Stimulated activated CD8-positive, alpha-beta memory T cell treated with anti-CD3 and anti-CD28 coated beads, Interleukin-2, amount 100 ng/mL, for 1 hour (primary cell): ENCODE measurements at regions not wholly inside any gene's neighbourhood (a gene's known extent, or its start where the extent isn't known, plus 50 kb on each side); places are given as distances from the start of the nearest gene placed in this dataset.

Experiments
- DNase-seq, 2 donors: peaks; one replicate each; pipeline ENCODE4 v3.0.0-alpha.2; 2020; ENCODE audit warnings: low read depth in 2 of 2

- no peak for DNase-seq
Measured at GRCh38 chr2:40786636-40787035, 334.7 kb upstream of the SLC8A1 start.

- no peak for DNase-seq
Measured at GRCh38 chr2:40797120-40797519, 345.2 kb upstream of the SLC8A1 start.

- DNase-seq = no peak
Measured at GRCh38 chr2:40803900-40804299, 352.0 kb upstream of the SLC8A1 start.

GRCh38 chr2:40809156-40809555, 357.3 kb upstream of the SLC8A1 start:
- no peak for DNase-seq

GRCh38 chr2:40814616-40815015, 362.7 kb upstream of the SLC8A1 start:
- no peak for DNase-seq

- no peak for DNase-seq
Measured at GRCh38 chr2:40820319-40820718, 368.4 kb upstream of the SLC8A1 start.

- DNase-seq = no peak
Measured at GRCh38 chr2:40823478-40823877, 371.6 kb upstream of the SLC8A1 start.

- no peak for DNase-seq
Measured at GRCh38 chr2:40824278-40824677, 372.4 kb upstream of the SLC8A1 start.

GRCh38 chr2:40827392-40827791, 375.5 kb upstream of the SLC8A1 start:
- no peak for DNase-seq

- DNase-seq = no peak
Measured at GRCh38 chr2:40831321-40831873, 379.5 kb upstream of the SLC8A1 start.

GRCh38 chr2:40841856-40842255, 390.0 kb upstream of the SLC8A1 start:
- DNase-seq = no peak

GRCh38 chr2:40844353-40845277, 392.7 kb upstream of the SLC8A1 start:
- no peak for DNase-seq

- no peak for DNase-seq
Measured at GRCh38 chr2:40851661-40852060, 399.8 kb upstream of the SLC8A1 start.

- DNase-seq = no peak
Measured at GRCh38 chr2:40859617-40860016, 407.7 kb upstream of the SLC8A1 start.

- DNase-seq = no peak
Measured at GRCh38 chr2:40867829-40868228, 415.9 kb upstream of the SLC8A1 start.

- no peak for DNase-seq
Measured at GRCh38 chr2:40872580-40872979, 420.7 kb upstream of the SLC8A1 start.

GRCh38 chr2:40874380-40874779, 422.5 kb upstream of the SLC8A1 start:
- no peak for DNase-seq

- no peak for DNase-seq
Measured at GRCh38 chr2:40877734-40878288, 425.9 kb upstream of the SLC8A1 start.

GRCh38 chr2:40879305-40879704, 427.4 kb upstream of the SLC8A1 start:
- DNase-seq = no peak

- no peak for DNase-seq
Measured at GRCh38 chr2:40886100-40886499, 434.2 kb upstream of the SLC8A1 start.

GRCh38 chr2:40886655-40887054, 434.8 kb upstream of the SLC8A1 start:
- no peak for DNase-seq

- no peak for DNase-seq
Measured at GRCh38 chr2:40896358-40896757, 444.5 kb upstream of the SLC8A1 start.

- no peak for DNase-seq
Measured at GRCh38 chr2:40914666-40915065, 462.8 kb upstream of the SLC8A1 start.
